GM18511 (cell line): ENCODE measurements at regions not wholly inside any gene's neighbourhood (a gene's known extent, or its start where the extent isn't known, plus 50 kb on each side); places are given as distances from the start of the nearest gene placed in this dataset.

Experiments
- ATAC-seq: cut with Tn5 transposase; IDR thresholded peaks from one replicate; pipeline ENCODE4 v1.9.1; 2021; ENCODE audit warnings: mild to moderate bottlenecking, moderate library complexity; ENCODE audit not compliant: unreplicated experiment

DNA sequence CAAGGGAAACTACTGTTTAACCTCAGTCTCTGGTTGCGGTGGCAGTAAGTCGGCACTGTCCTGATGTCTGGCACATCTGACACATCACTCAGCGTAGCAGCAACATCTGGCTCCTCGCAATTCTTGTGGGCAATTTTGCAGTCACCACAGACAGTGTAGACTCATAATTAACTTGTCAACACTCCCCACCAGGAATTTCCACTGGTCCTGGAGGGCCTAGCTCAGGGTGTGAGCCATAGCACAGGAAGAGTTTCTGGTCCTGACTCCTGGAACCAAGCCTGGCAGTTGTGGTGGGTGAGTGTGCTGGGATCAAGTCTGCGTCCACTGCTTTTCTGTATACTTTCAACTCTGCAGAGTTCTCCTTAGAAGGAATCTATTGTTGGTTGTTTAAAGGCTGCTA, 209.7 kb downstream of the SNX19 start:
- ATAC-seq = no peak

DNA sequence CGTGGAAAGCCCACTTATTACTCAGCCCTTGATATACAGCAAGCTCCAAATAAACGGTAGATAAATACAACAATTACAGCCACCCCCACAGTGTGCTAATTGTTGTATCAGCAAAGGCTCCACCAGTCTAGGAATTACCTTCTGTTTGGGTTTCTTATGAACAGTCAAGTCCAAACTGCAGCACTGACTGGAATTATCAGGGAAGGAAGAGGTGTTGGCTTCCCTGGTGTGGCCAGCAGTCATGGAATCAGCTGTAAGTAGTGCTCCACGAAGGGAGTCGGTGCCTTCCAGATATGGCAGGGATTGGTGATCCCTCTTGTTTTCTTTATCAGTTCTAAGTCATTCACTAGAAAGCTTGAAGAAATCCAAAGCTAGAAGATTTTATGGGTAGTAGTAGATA, 209.1 kb downstream of the SNX19 start:
- ATAC-seq = no peak

DNA sequence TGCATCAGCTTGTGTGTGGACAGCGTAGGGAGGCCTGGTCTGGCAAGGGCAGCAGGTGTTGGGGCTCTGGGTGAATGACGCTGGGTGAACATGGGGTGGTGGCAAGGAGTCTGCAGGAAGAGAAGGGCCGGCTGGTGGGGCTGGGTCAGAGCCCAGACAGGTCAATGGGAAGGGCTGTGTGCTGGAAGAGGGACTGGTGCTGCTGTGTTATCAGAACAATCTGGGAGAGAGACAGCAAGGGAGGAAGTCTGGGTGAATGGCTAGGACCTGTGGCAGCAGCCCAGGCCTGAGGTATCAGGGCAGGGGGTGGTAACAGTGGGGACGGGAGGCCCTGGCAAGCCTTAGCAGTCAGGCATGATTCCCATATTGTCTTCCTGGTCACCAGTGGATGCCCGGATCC, 206.7 kb downstream of the SNX19 start:
- no peak for ATAC-seq

DNA sequence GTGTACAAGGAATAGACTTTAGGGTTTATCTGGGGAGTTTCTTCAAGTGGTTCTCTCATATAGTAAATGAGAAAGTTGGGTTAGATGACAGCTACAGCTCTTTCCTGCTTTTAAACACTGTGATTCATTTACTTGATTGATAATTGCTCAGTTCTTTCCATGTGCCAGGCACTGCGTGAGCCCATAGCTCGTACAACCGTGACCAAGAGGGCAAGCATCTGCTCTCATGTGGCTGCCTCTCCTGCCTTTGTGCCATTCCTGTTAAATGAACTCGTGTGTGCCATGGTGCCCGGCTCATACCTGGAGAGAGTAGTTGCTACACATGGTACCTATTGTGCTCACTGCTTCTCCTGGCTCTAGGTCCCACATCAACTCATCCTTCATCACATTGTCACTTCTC, 206.3 kb downstream of the SNX19 start:
- ATAC-seq = no peak

DNA sequence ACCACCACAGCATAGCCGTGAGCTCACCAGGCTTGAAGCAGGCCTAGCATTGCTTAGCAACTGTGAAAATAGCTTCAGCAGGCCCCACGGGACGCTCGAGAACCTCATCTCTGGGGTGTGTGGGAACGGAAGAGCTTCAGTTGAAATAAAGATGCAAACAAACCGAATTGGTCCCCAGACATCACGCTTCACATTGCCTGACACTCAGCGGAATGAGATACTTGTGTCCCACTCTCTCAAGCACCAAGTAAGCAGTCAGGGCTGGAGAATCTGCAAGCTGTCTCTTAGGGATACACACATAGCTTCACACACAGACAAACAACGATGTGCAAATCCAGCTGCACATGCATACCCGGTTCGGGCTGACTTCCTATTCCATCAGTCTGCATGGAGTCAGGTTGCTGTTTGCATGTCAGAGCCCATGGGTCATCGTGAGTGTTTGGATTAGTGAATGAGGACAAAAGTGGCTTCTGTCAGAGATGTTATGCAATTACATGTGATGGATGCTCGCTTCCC, 205.7 kb downstream of the SNX19 start:
- no peak for ATAC-seq

DNA sequence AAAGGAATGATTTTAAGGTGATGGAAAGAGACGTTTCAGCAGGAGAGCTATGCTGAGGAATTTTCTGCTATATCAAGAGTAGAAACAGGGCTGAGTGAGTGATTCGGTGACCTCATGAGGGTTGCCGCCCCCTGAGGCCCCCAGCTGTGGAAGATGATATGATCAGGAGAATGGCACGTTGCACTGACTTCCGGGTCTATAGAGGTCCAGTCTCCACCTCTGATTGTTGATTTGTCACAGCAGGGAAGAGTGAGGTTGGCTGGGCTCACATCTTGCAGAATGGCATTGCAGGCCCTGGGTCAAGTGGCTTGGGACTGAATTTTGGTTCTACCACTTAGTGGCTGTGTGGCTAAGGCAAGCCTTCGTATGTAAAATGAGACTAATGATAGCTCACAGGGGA, 205.1 kb downstream of the SNX19 start:
- ATAC-seq = no peak

DNA sequence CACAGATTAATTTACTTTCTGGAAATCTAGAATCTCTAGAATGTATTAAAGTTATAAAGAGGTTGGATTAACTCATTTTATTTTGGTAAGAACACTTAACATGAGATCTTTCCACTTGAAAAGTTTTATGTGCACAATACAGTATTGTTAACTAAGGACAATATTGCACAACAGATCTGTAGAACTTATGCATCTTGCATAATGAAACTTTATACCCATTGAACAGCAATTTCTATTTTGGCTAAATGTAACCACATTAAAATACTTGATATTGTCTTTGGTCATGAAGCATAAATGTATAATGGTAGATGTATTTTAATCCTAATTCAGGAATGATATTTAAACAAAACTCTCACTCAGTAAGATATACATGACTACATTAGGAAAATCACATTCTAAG, 203.8 kb downstream of the SNX19 start:
- no peak for ATAC-seq

DNA sequence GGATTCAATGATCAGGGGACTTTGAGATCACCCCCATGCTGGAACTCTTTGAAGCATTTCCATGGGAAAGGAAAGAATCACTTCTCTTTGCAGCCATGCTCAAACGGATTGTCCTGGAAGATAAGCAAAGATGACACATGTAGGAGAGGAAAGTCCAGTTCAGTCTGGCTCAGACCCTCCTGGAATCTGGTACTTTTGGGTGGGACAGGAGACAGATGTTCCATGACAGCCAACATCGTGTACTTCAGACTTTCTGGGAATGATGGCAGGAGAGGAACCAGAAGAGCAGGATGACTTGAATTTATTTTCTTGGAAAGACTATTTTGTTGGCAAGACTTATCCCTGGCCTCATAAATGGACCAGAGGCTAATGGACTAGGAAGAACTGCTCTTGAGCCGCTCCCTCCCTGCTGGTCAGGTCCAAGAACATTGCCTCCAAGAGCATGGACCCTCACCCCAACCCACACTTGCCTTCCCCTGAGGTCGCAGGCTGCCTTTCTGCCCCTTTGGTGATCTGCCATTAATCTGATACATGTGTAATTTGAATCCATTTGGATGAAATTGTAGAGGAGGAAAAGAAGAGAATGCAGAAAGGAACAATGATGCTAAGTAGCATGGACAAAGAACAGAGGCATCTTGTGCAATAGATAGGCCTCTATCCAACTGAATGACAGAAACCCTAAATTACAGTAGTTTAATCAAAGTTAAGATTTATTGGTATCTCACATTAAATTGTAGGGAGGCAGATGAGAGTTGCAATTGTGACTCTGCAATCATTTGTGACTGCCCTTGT, 201.0 kb downstream of the SNX19 start:
- no peak for ATAC-seq

DNA sequence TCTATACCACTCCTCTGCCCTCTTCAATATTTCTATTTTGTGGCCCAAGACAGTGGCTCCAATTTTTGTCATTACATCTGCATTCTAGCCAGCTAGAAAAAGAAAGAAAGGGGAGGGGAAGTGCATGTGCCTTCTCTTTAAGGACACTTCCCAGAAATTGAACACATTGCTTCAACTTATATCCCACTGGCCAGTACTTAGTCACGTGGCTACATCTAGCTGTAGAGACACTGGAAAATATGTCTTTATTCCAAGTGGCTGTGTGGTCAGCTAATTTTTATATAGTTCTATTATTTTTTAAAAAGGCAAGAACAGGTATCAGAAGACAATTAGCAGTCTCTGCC, 200.4 kb downstream of the SNX19 start:
- ATAC-seq = no peak

DNA sequence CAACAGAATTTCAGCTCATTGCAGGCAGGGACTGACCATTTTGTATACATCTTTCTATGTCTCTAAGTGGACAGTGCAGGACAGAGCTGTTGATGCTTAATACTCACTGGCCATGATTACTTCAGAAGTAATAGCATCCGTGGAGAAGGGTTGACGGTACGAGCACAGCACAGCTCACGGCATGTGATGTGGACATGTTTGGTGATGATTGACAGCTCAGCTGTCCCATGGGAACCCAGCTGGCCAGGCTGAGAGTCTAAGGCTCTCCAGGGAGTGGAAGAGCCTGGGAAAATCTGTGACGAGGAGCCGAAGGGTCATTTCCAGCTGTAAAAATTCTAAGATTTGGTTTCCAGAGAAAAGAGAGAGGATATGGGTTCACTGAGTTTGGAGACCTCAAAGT, 198.2 kb downstream of the SNX19 start:
- no peak for ATAC-seq

DNA sequence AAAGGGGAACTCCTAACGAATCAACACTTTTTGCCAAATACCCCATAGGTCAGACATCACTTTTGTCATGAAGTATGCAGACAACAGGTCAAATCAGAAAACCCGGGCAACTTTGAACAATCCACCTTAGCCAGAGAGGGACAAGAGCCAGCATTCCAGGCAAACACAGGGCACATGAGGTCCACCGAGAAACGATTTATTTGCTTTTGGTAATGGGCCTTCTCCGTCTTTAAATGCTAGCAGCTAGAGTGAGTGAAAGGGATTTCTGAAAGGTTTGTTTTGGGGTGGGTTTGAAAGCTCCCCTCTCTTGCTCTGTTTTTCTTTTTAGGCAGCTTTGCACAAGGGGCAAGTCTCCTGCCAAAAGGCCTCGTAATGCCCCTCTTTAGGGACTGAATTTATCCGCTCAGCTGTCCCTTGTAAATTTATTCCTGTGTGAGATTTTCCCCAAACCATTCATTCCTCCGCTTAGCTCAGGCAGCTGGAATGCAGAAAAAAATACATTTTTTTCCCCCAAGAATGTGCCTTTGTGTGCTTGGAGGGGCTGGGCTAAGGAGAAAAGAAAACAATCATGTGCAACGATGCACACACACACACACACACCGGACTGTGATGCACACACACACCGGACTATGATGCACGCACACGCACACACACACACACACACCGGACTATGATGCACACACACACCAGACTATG, 196.9 kb downstream of the SNX19 start:
- no peak for ATAC-seq

DNA sequence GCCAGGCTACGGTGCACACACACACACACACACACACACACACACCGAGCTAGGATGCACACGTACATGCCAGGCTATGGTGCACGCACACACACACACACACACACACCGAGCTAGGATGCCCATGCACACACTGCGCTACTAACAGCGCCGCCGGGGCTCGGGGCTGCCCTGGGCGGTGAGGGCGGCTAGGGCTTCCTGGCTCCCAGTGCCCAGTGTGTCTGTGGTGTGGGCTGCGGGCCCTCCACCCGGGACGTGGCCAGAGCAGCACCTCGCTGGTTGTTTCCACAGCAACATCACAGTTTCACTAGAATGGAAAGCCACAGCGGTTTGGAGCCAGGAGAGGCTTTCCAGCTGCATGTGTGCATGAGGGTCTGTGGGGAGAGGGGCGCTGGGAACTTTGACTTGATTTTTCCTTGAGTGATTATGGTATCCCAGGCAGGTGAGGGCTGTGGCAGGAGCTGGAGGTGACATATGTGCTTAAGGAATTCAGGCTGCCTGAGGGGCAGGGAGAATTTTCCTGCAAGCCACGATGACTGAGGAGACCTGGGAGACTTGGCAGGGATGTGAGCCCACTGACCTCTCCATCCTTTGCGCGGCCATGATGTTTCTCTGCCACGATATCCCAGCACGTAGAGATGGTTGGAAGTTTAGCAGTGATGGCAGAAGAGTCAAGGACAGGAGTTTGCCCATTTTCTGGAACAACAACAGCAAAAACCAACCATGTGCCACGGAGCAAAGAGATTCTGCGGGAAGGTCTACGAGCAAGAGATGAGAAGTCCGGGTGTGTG, 195.9 kb downstream of the SNX19 start:
- ATAC-seq = no peak

DNA sequence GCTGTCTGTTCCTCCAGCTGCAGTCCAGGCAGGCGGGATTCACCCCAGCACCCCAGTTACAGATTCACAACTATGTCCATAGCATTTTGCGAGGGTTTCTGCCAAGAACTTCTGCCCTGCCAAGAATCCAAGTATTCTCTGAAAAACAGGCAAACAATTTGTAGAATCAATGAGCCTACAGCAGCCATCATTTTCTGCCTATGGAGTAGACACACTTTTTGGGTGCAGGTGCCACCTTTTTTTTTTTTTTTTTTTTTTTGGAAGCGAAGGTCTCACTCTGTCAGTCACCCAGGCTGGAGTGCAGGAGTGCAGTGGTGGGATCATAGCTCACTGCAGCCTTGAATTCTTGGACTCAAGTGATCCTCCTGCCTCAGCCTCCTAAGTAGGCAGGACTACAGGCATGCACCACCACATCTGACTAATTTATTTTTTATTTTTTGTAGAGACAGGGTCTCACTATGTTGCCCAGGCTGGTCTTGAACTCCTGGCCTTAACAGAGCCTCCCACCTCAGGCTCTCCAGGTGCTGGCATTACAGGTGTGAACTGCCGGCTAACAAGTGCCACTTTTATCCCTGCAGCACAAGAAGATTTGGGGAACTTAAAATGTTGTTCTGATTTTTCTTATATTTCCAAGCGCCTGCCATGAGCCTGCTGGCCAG, 195.1 kb downstream of the SNX19 start:
- no peak for ATAC-seq

DNA sequence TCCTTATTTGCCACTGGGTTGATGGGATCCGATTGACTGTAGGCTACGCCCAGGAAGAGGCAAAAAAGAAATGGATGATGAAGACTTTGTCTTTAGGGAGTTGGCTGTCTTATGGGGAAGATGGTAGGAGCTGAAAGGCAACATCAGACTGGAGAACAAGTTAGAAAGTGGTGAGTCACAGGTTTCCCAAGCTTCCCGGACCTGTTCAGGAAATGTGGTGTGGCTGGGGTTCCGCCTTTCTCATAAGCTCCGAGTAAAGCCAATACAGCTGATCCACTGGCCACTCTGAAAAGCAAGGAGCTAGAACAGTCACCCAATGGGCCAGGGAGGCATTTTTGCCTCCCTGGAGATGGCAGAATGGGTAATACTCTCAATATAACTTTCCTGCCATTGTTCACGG, 194.5 kb downstream of the SNX19 start:
- no peak for ATAC-seq

DNA sequence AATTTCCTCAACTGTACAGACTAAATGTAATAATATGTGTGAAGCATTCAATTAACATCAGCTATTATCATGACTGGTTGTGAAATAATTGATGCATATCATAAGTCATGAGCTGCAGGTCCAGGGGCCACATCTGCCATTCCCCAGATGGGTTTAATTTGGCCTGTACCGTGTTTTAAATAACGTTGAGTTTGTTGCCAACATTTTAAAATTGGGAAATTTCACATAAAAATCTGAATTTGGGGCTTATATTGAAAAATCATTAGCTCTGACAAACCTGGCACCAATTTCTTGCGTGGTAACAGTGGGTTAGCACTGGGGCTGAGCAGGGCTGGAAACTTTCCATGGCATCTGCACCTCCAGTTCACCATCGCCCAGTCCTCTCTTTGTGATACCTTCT, 193.9 kb downstream of the SNX19 start:
- no peak for ATAC-seq

DNA sequence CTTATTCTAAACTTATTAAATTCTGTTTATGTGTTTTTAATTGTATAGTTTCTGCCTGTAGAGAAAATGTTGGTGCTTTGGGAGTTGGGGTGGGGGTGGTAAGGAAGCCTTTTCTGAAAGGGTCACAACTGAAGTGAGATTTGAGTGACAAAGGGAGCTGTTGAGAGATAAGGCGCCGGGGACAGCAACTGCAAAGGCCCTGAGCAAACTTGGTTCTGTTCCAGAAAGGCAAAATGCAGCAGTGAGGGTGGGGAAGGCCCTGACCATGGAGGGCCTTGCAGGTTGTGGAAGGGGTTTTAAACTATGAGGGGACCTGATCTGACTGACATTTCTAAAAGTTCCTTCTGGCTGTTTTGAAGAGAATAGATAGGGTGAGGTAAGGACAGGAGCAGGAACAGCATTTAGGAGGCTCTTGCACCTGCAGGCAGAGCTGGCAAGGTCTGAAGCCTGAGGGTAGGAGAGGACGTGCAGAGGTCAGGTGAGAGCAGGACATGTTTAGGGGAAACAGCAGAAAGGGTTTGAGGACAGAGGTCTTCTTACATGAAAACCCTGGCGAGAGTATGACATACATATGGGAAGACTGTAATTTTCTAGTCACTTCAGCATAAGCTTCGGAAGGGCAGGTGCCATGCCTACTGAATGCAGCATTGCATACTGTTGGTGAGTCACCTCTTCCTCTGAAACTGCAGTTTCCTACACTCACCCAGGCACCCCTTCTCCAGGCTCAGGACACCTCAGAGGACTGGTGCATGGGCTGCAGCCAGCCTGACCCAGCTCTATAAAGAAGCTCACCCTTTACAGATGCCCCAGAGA, 190.7 kb downstream of the SNX19 start:
- no peak for ATAC-seq

DNA sequence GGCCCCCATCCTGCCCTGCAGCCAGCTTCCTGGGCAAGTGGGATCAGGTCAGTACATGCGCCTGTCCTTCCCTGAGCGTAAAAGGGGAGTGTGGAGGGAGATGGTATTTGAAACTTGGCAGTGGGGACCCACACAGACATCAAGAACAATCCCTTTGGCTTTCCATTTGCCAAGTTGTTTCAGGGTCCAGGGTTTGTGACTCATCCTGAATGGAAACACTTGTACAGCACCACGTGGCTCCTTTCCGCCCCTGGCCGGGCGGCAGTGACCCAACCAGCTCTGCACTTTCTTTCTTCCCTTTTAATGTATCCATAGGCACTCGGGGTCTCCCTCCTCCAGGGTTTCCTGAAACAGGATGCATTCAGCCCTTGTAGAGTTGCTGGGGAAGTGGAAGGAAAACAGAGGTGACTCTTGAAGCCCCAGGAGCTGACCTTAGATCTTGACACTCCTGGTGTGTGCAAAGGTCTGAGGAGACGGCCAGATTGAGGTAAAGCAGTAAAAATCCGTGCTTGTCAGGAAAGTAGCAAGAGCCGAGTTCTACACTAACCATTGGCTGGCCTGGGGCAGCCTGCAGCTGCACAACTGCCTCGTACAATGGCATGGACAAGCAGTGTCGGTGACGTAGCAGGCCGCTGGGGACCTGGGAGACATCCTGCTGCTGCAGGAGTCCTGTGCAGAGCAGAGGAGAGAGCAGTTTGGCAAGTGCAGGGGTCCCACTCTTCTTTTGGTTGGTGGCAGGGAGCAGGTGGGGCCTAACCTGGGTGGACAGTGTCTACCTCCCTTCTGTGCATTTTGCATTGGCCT, 189.8 kb downstream of the SNX19 start:
- ATAC-seq = no peak

DNA sequence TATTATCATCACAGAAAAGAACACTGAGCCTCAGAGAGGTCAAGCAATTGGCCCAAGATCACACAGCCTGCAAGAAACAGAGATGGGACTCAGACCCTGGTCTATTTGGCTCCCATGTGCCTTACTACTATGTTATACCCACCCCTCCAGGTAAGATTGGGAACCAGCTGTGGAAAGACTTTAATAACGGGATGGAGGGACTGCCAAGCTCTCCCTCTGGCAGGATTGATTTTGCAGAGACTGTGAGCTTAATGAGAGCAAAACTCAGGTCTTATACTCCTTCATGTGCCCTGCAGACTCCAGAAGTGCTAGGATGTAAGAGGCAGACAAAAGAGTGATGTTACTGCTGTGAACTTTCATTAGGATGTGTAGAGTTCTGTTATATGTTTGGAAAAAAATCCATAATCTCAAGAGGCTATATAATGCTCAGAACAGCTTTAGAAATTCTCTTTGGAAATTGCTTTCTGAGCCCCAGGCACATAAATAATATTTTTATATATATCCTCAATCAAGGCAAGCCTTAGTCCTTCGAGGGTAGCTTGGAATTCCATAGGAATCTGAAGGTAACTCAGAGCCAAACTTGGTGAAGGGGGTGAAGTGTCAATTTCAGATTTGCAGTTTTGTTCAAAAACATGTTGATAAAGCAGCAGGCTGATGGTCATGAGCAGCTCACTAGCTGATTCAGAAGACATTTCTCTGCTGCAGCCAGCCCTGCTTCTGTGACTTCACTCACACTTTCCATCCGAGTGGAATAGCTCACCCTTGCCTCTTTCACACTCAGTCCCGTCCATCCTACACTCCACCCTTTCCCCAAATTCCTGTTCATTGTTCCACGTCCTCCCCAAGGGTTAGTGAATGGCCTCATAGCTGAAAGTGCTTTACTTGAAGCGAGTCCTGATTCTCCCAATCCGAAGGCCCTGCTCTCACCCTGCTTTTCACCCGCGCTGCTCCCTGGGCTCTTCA, 188.8 kb downstream of the SNX19 start:
- no peak for ATAC-seq
